Neuronal stem cell (in vitro differentiated cells): ENCODE measurements at regions not wholly inside any gene's neighbourhood (a gene's known extent, or its start where the extent isn't known, plus 50 kb on each side); places are given as distances from the start of the nearest gene placed in this dataset.

ENCODE experiments used
- DNase-seq: peaks from one replicate; pipeline ENCODE4 v3.0.0-alpha.2; 2013; ENCODE audit warnings: low spot score
- H2AFZ ChIP-seq: one replicate; pipeline ENCODE4 v1.6.1; 2013; ENCODE audit warnings: mild to moderate bottlenecking, low read length, inconsistent platforms
- H2AK5ac ChIP-seq: 2 replicates; pipeline ENCODE4 v1.6.1; 2013; ENCODE audit warnings: low read depth, mild to moderate bottlenecking, inconsistent platforms, low read length, moderate library complexity, mixed read lengths
- H2BK120ac ChIP-seq: 2 replicates; pipeline ENCODE4 v1.6.1; 2013; ENCODE audit warnings: low read depth, mild to moderate bottlenecking, inconsistent platforms, low read length, moderate library complexity, mixed read lengths
- H2BK12ac ChIP-seq: one replicate; pipeline ENCODE4 v1.6.1; 2013; ENCODE audit warnings: low read length, inconsistent platforms
- H2BK15ac ChIP-seq: 2 replicates; pipeline ENCODE4 v1.6.1; 2013; ENCODE audit warnings: mild to moderate bottlenecking, low read length, inconsistent platforms, mixed read lengths
- H2BK5ac ChIP-seq: one replicate; pipeline ENCODE4 v1.6.1; 2013; ENCODE audit warnings: inconsistent platforms, mild to moderate bottlenecking, low read length, moderate library complexity
- H3K14ac ChIP-seq: one replicate; pipeline ENCODE4 v1.6.1; 2013; ENCODE audit warnings: low read length, inconsistent platforms
- H3K18ac ChIP-seq: 2 replicates; pipeline ENCODE4 v1.6.1; 2013; ENCODE audit warnings: low read length, inconsistent platforms
- H3K23ac ChIP-seq: 2 replicates; pipeline ENCODE4 v1.6.1; 2013; ENCODE audit warnings: low read depth, mild to moderate bottlenecking, mixed read lengths, low read length, inconsistent platforms; ENCODE audit not compliant: poor library complexity
- H3K27ac ChIP-seq: replicated peaks from 3 replicates; pipeline ENCODE4 v1.5.1; 2013; ENCODE audit warnings: low read length, inconsistent platforms
- H3K27me3 ChIP-seq, 3 experiments: 2 replicates each; pipeline ENCODE4 v1.6.1; 2013; ENCODE audit warnings: low read length in 3 of 3, mild to moderate bottlenecking in 2 of 3, inconsistent platforms in 1 of 3, low read depth in 1 of 3, mixed read lengths in 1 of 3, moderate library complexity in 1 of 3; ENCODE audit not compliant: control insufficient read depth in 3 of 3, insufficient read depth in 3 of 3
- H3K36me3 ChIP-seq, 2 donors: replicated peaks in 1 of 2; 2 replicates each; pipeline ENCODE4 v1.6.1; 2013; ENCODE audit warnings: low read length in 2 of 2; ENCODE audit not compliant: control insufficient read depth in 2 of 2, insufficient read depth in 2 of 2
- H3K4ac ChIP-seq: 2 replicates; pipeline ENCODE4 v1.6.1; 2013; ENCODE audit warnings: inconsistent platforms, mild to moderate bottlenecking, low read length, moderate library complexity
- H3K4me1 ChIP-seq, 2 donors: 1 replicate in 1 of 2; 2 replicates in 1 of 2; pipeline ENCODE4 v1.6.1; 2013; ENCODE audit warnings: low read length in 2 of 2, low read depth in 1 of 2; ENCODE audit not compliant: control insufficient read depth in 2 of 2, insufficient read depth in 1 of 2
- H3K4me2 ChIP-seq: one replicate; pipeline ENCODE4 v1.6.1; 2013; ENCODE audit warnings: mild to moderate bottlenecking, low read length, inconsistent platforms; ENCODE audit not compliant: insufficient read depth, poor library complexity, severe bottlenecking
- H3K4me3 ChIP-seq, 2 donors: 2 replicates each; pipeline ENCODE4 v1.5.1; 2013; ENCODE audit warnings: low read length in 2 of 2, mild to moderate bottlenecking in 2 of 2, inconsistent platforms in 1 of 2, moderate library complexity in 1 of 2
- H3K79me1 ChIP-seq: one replicate; pipeline ENCODE4 v1.6.1; 2013; ENCODE audit warnings: low read depth, mild to moderate bottlenecking, inconsistent platforms, low read length, moderate library complexity
- H3K9ac ChIP-seq: one replicate; pipeline ENCODE4 v1.6.1; 2013; ENCODE audit warnings: mild to moderate bottlenecking, low read depth, low read length, inconsistent platforms; ENCODE audit not compliant: poor library complexity
- H3K9me3 ChIP-seq, 2 donors: replicated peaks in 1 of 2; 2 replicates each; pipeline versions ENCODE3 to v1.6.1; 2013; ENCODE audit warnings: low read length in 2 of 2, mild to moderate bottlenecking in 2 of 2, inconsistent platforms in 1 of 2, low read depth in 1 of 2, mixed read lengths in 1 of 2, moderate library complexity in 1 of 2; ENCODE audit not compliant: control insufficient read depth in 2 of 2, insufficient read depth in 1 of 2
- H4K8ac ChIP-seq: one replicate; pipeline ENCODE4 v1.6.1; 2013; ENCODE audit warnings: low read depth, mild to moderate bottlenecking, inconsistent platforms, low read length, moderate library complexity
- H4K91ac ChIP-seq: one replicate; pipeline ENCODE4 v1.6.1; 2013; ENCODE audit warnings: low read length, low read depth, mild to moderate bottlenecking, inconsistent platforms; ENCODE audit not compliant: poor library complexity
- WGBS, 2 donors: extraction: QIAGEN DNeasy Blood & Tissue Kit; methylation state at CpG; one replicate each; pipeline ENCODE4 v1.1.7; 2013; ENCODE audit warnings: missing lambda C conversion rate in 2 of 2, mixed read lengths in 1 of 2; ENCODE audit not compliant: insufficient read length in 2 of 2, insufficient replicate concordance in 1 of 2; ENCODE audit errors: extremely low coverage in 2 of 2; 5-methylcytosine and 5-hydroxymethylcytosine counted together

GRCh38 chr2:33929467-33929866 lies 330.4 kb upstream of the FAM98A start:
- Histone ChIP-seq H2AFZ (no peak overlapping the region), H3K9me3 (no peaks in the 10 kb centered on the region), H3K4me1 (no peaks in the 10 kb centered on the region), H4K91ac (no peak overlapping the region), H2AK5ac (no peak overlapping the region), H2BK12ac (no peak overlapping the region), H3K27me3 (no peaks in the 10 kb centered on the region), H2BK5ac (no peak overlapping the region), H3K27ac (no peak overlapping the region), H3K36me3 (no peaks in the 10 kb centered on the region), H3K79me1 (no peaks in the 10 kb centered on the region), H3K9ac (no peak overlapping the region), H3K18ac (no peak overlapping the region), H3K4me2 (no peak overlapping the region), H2BK15ac (no peak overlapping the region), H3K23ac (no peak overlapping the region), H3K4ac (no peak overlapping the region), H3K14ac (no peak overlapping the region), H3K4me3 (no peak overlapping the region), H4K8ac (no peak overlapping the region), H2BK120ac (no peak overlapping the region)
- no CpG with 5 or more reads among the region's 4 CpGs for WGBS, 2 donors
- no peak for DNase-seq

- no CpG with 5 or more reads among the region's 1 CpG for WGBS, 2 donors
Measured at GRCh38 chr2:33927756-33928155, 328.7 kb upstream of the FAM98A start.

GRCh38 chr2:33925311-33925710 lies 326.2 kb upstream of the FAM98A start:
- Histone ChIP-seq H2BK5ac (no peak overlapping the region), H4K8ac (no peak overlapping the region), H3K4ac (no peak overlapping the region), H2AFZ (no peak overlapping the region), H2BK15ac (no peak overlapping the region), H3K79me1 (no peaks in the 10 kb centered on the region), H3K36me3 (no peaks in the 10 kb centered on the region), H3K14ac (no peak overlapping the region), H3K18ac (no peak overlapping the region), H3K27ac (no peak overlapping the region), H3K23ac (no peak overlapping the region), H3K9me3 (no peaks in the 10 kb centered on the region), H2BK120ac (no peak overlapping the region), H2BK12ac (no peak overlapping the region), H4K91ac (no peak overlapping the region), H3K27me3 (no peaks in the 10 kb centered on the region), H3K9ac (no peak overlapping the region), H3K4me2 (no peak overlapping the region), H3K4me1 (no peaks in the 10 kb centered on the region), H2AK5ac (no peak overlapping the region), H3K4me3 (no peak overlapping the region)
- no peak for DNase-seq
- no CpG with 5 or more reads among the region's 1 CpG for WGBS, 2 donors

More at GRCh38 chr2:33927756-33928155, 328.7 kb upstream of the FAM98A start:
- no peak overlapping the region for H3K27ac ChIP-seq
- no peak overlapping the region for H4K91ac ChIP-seq
- H2AFZ ChIP-seq, result no peak overlapping the region
- H2BK12ac ChIP-seq, result no peak overlapping the region
- H2BK15ac ChIP-seq, result no peak overlapping the region
- no peaks in the 10 kb centered on the region for H3K9me3 ChIP-seq
- H3K4me1 ChIP-seq, result no peaks in the 10 kb centered on the region
- no peak overlapping the region for H3K14ac ChIP-seq
- no peak overlapping the region for H4K8ac ChIP-seq
- H2AK5ac ChIP-seq, result no peak overlapping the region
- H2BK120ac ChIP-seq, result no peak overlapping the region
- no peak for DNase-seq
- no peak overlapping the region for H3K9ac ChIP-seq
- no peak overlapping the region for H2BK5ac ChIP-seq
- no peak overlapping the region for H3K18ac ChIP-seq
- no peaks in the 10 kb centered on the region for H3K27me3 ChIP-seq
- H3K79me1 ChIP-seq, result no peaks in the 10 kb centered on the region
- H3K23ac ChIP-seq, result no peak overlapping the region
- H3K4me2 ChIP-seq, result no peak overlapping the region
- no peaks in the 10 kb centered on the region for H3K36me3 ChIP-seq
- H3K4ac ChIP-seq, result no peak overlapping the region
- no peak overlapping the region for H3K4me3 ChIP-seq

GRCh38 chr2:33924586-33925169 lies 325.6 kb upstream of the FAM98A start:
- Histone ChIP-seq H3K4me1 (no peaks in the 10 kb centered on the region), H4K91ac (no peak overlapping the region), H3K79me1 (no peaks in the 10 kb centered on the region), H3K9ac (no peak overlapping the region), H3K18ac (no peak overlapping the region), H3K27ac (no peak overlapping the region), H3K14ac (no peak overlapping the region), H2AK5ac (no peak overlapping the region), H3K4me2 (no peak overlapping the region), H3K9me3 (no peaks in the 10 kb centered on the region), H2BK12ac (no peak overlapping the region), H3K4ac (no peak overlapping the region), H3K4me3 (no peak overlapping the region), H4K8ac (no peak overlapping the region), H3K23ac (no peak overlapping the region), H2BK120ac (no peak overlapping the region), H2BK15ac (no peak overlapping the region), H2BK5ac (no peak overlapping the region), H3K36me3 (no peaks in the 10 kb centered on the region), H2AFZ (no peak overlapping the region), H3K27me3 (no peaks in the 10 kb centered on the region)
- no CpG with 5 or more reads among the region's 3 CpGs for WGBS, 2 donors
- no peak for DNase-seq
